NB4 (cell line): ENCODE measurements at regions not wholly inside any gene's neighbourhood (a gene's known extent, or its start where the extent isn't known, plus 50 kb on each side); places are given as distances from the start of the nearest gene placed in this dataset.

Experiments used
- POLR2A ChIP-seq: IDR thresholded peaks from 2 replicates; pipeline ENCODE4 v1.6.1; 2011; ENCODE audit warnings: mild to moderate bottlenecking; ENCODE audit not compliant: insufficient read length; ENCODE audit errors: extremely low read depth
- TF ChIP-seq, protein P1 (sequence below): IDR thresholded peaks from one replicate; pipeline ENCODE4 v1.5.1; 2012; ENCODE audit warnings: low read depth, low read length
- TF ChIP-seq, protein P2 (sequence below): IDR thresholded peaks from 2 replicates; pipeline ENCODE4 v1.6.1; 2011; ENCODE audit warnings: low read depth, low read length

DNA sequence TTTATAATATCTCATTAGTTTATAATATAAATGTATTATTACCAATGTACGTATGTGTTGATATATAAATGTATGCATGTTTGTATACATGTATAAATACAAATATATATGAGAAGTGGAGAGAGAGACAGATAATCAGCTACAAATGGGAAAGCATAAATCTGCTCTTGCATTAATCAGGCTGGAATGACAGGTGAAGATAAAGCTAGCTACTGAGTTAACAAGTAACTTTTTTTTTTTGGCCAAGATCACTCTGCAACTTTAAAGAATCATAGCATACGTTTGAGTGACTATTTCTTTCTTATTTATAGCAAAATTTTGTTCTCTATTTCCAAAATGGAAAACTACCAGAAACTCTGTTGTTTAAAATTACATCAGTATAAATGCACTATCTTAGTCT, 422.8 kb downstream of the SI start:
- TF ChIP-seq, protein P1, sequence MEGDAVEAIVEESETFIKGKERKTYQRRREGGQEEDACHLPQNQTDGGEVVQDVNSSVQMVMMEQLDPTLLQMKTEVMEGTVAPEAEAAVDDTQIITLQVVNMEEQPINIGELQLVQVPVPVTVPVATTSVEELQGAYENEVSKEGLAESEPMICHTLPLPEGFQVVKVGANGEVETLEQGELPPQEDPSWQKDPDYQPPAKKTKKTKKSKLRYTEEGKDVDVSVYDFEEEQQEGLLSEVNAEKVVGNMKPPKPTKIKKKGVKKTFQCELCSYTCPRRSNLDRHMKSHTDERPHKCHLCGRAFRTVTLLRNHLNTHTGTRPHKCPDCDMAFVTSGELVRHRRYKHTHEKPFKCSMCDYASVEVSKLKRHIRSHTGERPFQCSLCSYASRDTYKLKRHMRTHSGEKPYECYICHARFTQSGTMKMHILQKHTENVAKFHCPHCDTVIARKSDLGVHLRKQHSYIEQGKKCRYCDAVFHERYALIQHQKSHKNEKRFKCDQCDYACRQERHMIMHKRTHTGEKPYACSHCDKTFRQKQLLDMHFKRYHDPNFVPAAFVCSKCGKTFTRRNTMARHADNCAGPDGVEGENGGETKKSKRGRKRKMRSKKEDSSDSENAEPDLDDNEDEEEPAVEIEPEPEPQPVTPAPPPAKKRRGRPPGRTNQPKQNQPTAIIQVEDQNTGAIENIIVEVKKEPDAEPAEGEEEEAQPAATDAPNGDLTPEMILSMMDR: no peak
- no peak for TF ChIP-seq POLR2A
- TF ChIP-seq, protein P2, sequence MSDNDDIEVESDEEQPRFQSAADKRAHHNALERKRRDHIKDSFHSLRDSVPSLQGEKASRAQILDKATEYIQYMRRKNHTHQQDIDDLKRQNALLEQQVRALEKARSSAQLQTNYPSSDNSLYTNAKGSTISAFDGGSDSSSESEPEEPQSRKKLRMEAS: no peak
